Fibroblast of lung (primary cell): ENCODE measurements at regions not wholly inside any gene's neighbourhood (a gene's known extent, or its start where the extent isn't known, plus 50 kb on each side); places are given as distances from the start of the nearest gene placed in this dataset.

ENCODE experiments used
- DNase-seq, 2 donors: peaks; one replicate each; pipeline versions ENCODE4 v3.0.0 to v3.0.0-alpha.2; 2010; ENCODE audit warnings: low read depth in 2 of 2
- H2AFZ ChIP-seq: 2 replicates; pipeline ENCODE4 v1.5.1; 2012; ENCODE audit warnings: low read length, control low read depth, inconsistent platforms
- H3K27ac ChIP-seq: 2 replicates; pipeline ENCODE4 v1.5.1; 2011; ENCODE audit warnings: low read length, control low read depth; ENCODE audit not compliant: insufficient read depth
- H3K27me3 ChIP-seq: 2 replicates; pipeline ENCODE4 v1.5.1; 2011; ENCODE audit warnings: mild to moderate bottlenecking, low read length; ENCODE audit not compliant: control insufficient read depth, insufficient read depth
- H3K36me3 ChIP-seq: 2 replicates; pipeline ENCODE4 v1.5.1; 2011; ENCODE audit warnings: low read length; ENCODE audit not compliant: control insufficient read depth, insufficient read depth
- H3K4me1 ChIP-seq: 2 replicates; pipeline ENCODE4 v1.5.1; 2011; ENCODE audit warnings: low read length; ENCODE audit not compliant: control insufficient read depth, insufficient read depth; ENCODE audit errors: extremely low read depth
- H3K4me2 ChIP-seq: 2 replicates; pipeline ENCODE4 v1.5.1; 2011; ENCODE audit warnings: low read length, control low read depth; ENCODE audit not compliant: insufficient read depth; ENCODE audit errors: extremely low read depth
- H3K4me3 ChIP-seq, 4 experiments: fragments of 200-600 bp in 1 of 4; sonication (generic) in 1 of 4; replicated peaks in 1 of 4; 2 replicates each; pipeline ENCODE4 v1.5.1; 2011 to 2016; ENCODE audit warnings: low read length in 4 of 4, low read depth in 3 of 4, mild to moderate bottlenecking in 3 of 4, control low read depth in 2 of 4, inconsistent platforms in 1 of 4, mixed read lengths in 1 of 4; ENCODE audit not compliant: insufficient read depth in 1 of 4; ENCODE audit errors: control extremely low read depth in 1 of 4
- H3K79me2 ChIP-seq: 2 replicates; pipeline ENCODE4 v1.5.1; 2012; ENCODE audit warnings: mild to moderate bottlenecking, low read length, inconsistent platforms; ENCODE audit not compliant: control insufficient read depth, insufficient read depth
- H3K9ac ChIP-seq: 2 replicates; pipeline ENCODE4 v1.5.1; 2011; ENCODE audit warnings: mild to moderate bottlenecking, low read length, control low read depth; ENCODE audit not compliant: insufficient read depth
- H3K9me3 ChIP-seq: 2 replicates; pipeline ENCODE4 v1.5.1; 2012; ENCODE audit warnings: low read depth, low read length; ENCODE audit not compliant: control insufficient read depth, insufficient read depth
- H4K20me1 ChIP-seq: 2 replicates; pipeline ENCODE4 v1.5.1; 2011; ENCODE audit warnings: low read length; ENCODE audit not compliant: control insufficient read depth, insufficient read depth; ENCODE audit errors: extremely low read depth
- CTCF ChIP-seq, 2 donors: IDR thresholded peaks in 1 of 2; conservative IDR thresholded peaks in 1 of 2; 1 replicate in 1 of 2; 2 replicates in 1 of 2; pipeline ENCODE4 v1.5.1; 2011 to 2012; ENCODE audit warnings: low read length in 2 of 2, control low read depth in 1 of 2, inconsistent platforms in 1 of 2, low read depth in 1 of 2, mild to moderate bottlenecking in 1 of 2
- EZH2 ChIP-seq: IDR thresholded peaks from 2 replicates; pipeline ENCODE4 v1.5.1; 2012; ENCODE audit warnings: low read length, control low read depth, mild to moderate bottlenecking; ENCODE audit errors: missing control alignments

GRCh38 chr20:58595167-58595566 is 55.9 kb upstream of the STX16 start:
- no peaks in the 10 kb centered on the region for H3K4me1 ChIP-seq
- no peak overlapping the region for H3K9ac ChIP-seq
- H3K79me2 ChIP-seq: no peaks in the 10 kb centered on the region
- H3K27ac ChIP-seq: no peak overlapping the region
- no peak overlapping the region for H3K4me2 ChIP-seq
- TF ChIP-seq CTCF (conservative IDR thresholded peaks at IDR 0.05 in 1 of 2, IDR thresholded peaks at IDR 0.05 in 1 of 2; ENCODE audit: low read depth in 1 of 2, low read length in 2 of 2) (no peak), EZH2 (no peak)
- no peak overlapping the region for H2AFZ ChIP-seq
- H3K27me3 ChIP-seq: peaks cover 15% of the 10 kb centered on the region
- no peaks in the 10 kb centered on the region for H4K20me1 ChIP-seq
- no peak overlapping the region for H3K4me3 ChIP-seq
- DNase-seq: no peak
- H3K36me3 ChIP-seq: no peaks in the 10 kb centered on the region
- no peaks in the 10 kb centered on the region for H3K9me3 ChIP-seq

DNA sequence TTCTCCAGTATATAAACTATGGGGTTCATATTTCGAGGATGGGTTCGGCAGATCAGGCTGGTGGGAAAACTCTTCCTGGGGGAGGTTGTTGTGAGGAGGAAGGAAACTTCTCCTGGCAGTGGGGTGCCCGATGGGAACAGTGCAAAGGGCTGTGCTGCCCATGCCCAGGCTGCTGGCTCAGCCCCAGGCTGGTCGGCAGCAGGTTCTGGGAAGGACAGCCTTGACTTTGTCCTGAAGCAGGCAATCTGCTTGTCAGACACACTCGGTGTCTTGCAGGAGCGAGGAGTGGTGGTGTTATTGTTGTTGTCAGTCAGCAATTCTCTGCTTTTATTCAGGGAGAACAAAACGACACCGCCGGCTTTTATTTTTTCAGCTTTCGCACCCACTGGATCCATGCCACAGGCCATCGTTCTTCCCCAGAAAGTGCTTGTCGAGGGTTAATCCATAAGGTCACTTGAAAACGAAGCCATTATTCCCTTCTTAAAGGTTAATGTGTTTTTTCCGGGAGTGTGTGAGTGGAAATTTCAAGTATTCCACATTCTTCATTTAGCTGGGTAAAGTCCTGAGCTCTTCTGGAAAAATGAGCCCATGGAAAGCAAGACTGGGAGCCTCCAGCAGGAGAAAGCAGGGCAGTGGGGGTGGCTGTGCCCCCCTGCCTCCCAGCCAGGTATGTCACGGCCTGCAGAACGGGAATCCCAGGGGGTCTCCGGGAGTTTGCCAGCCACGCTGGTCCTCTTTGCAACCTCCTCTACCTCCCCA is 57.0 kb upstream of the STX16 start:
- Histone ChIP-seq H3K4me3 (no peak overlapping the region), H2AFZ (no peak overlapping the region)

More for the DNA sequence above, 57.0 kb upstream of the STX16 start:
- no peaks in the 10 kb centered on the region for H4K20me1 ChIP-seq
- no peaks in the 10 kb centered on the region for H3K36me3 ChIP-seq
- TF ChIP-seq CTCF (conservative IDR thresholded peaks at IDR 0.05 in 1 of 2, IDR thresholded peaks at IDR 0.05 in 1 of 2; ENCODE audit: low read depth in 1 of 2, low read length in 2 of 2) (no peak), EZH2 (no peak)
- H3K27me3 ChIP-seq: peaks cover 15% of the 10 kb centered on the region
- H3K9ac ChIP-seq: no peak overlapping the region
- no peaks in the 10 kb centered on the region for H3K79me2 ChIP-seq
- no peak overlapping the region for H3K4me2 ChIP-seq
- no peak overlapping the region for H3K27ac ChIP-seq
- DNase-seq: no peak
- no peaks in the 10 kb centered on the region for H3K4me1 ChIP-seq
- no peaks in the 10 kb centered on the region for H3K9me3 ChIP-seq
